Astrocyte of the spinal cord (primary cell): ENCODE measurements at regions not wholly inside any gene's neighbourhood (a gene's known extent, or its start where the extent isn't known, plus 50 kb on each side); places are given as distances from the start of the nearest gene placed in this dataset.

Experiments used
- DNase-seq: peaks from one replicate; pipeline ENCODE4 v3.0.0; 2011; ENCODE audit warnings: low read depth, low spot score
- H3K4me3 ChIP-seq: 2 replicates; pipeline ENCODE4 v1.5.1; 2011; ENCODE audit warnings: low read depth, mild to moderate bottlenecking, low read length, moderate library complexity
- in situ Hi-C: cut with HindIII; loops from 2 replicates; pipeline ENCODE4 v1.10.0; 2017; ENCODE audit warnings: low sequenced_read_pairs
- TF ChIP-seq, protein P1 (sequence below): IDR thresholded peaks from 2 replicates; pipeline ENCODE4 v1.5.1; 2012; ENCODE audit warnings: low read depth, mild to moderate bottlenecking, low read length, inconsistent platforms

GRCh38 chr10:83931669-83932068 lies 207.6 kb upstream of the GHITM start:
- no peak overlapping the region for H3K4me3 ChIP-seq
- in situ Hi-C loops, result no loop called here
- DNase-seq, result no peak
- TF ChIP-seq, protein P1, sequence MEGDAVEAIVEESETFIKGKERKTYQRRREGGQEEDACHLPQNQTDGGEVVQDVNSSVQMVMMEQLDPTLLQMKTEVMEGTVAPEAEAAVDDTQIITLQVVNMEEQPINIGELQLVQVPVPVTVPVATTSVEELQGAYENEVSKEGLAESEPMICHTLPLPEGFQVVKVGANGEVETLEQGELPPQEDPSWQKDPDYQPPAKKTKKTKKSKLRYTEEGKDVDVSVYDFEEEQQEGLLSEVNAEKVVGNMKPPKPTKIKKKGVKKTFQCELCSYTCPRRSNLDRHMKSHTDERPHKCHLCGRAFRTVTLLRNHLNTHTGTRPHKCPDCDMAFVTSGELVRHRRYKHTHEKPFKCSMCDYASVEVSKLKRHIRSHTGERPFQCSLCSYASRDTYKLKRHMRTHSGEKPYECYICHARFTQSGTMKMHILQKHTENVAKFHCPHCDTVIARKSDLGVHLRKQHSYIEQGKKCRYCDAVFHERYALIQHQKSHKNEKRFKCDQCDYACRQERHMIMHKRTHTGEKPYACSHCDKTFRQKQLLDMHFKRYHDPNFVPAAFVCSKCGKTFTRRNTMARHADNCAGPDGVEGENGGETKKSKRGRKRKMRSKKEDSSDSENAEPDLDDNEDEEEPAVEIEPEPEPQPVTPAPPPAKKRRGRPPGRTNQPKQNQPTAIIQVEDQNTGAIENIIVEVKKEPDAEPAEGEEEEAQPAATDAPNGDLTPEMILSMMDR, result no peak

DNA sequence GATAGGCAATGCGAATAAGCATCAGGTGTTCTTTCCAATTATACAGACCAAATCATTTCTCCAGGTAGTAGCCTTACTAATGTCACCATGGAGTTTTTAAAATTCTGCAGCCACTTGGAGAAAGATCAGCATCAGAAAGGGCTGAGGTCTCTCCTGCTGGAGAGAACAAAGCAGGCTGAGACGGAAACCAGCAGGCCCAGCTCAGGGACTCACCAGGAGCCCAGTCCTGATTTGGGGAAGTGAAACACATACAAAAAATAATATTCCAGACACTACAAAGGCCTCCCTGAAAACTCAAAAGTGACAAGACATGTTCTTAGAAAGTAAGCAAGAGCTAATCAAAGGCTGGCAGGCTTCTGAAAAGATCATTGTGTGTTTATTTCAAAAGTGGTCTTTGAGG lies 207.1 kb upstream of the GHITM start:
- DNase-seq, result no peak
- TF ChIP-seq, protein P1, result no peak
- in situ Hi-C loops, result no loop called here
- H3K4me3 ChIP-seq, result no peak overlapping the region

- TF ChIP-seq, protein P1, result no peak
- in situ Hi-C loops, result no loop called here
- H3K4me3 ChIP-seq, result no peak overlapping the region
- no peak for DNase-seq
These were observed 205.2 kb upstream of the GHITM start for GRCh38 chr10:83934062-83934461.

DNA sequence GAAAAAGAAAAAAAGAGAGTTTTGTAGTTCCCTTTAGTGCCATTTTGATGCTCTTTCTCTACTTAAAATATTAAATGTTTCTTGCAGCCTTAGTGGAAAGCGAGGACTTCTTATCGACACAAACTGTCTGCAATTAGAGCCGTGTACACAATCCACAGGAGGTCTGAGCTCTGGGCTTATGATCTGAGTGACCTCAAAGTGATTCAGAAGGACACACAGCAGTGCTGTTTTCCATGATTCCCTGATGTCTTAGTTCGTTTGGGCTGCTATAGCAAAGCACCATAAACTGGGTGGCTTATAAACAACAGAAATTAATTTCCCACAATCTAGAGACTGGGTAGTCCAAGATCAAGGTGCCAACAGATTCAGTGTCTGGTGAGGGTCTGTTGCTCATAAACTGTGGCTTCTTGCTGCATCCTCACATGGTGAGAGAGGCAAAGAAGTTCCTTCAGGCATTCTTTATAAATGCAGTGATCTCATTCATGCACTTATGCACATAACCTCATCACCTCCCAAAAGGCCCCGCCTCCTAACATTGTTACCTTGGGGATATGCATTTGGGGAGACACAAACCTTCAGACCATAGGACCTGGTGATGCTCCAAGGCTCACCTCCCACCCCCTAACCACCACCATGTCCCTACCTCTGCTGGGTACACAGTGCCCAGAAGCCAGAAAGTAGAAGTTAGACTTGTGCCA lies 204.5 kb upstream of the GHITM start:
- no peak overlapping the region for H3K4me3 ChIP-seq
- DNase-seq, result no peak
- TF ChIP-seq, protein P1, result no peak
- in situ Hi-C loops, result no loop called here

GRCh38 chr10:83935339-83935736 lies 204.0 kb upstream of the GHITM start:
- in situ Hi-C loops, result no loop called here
- TF ChIP-seq, protein P1, result no peak
- no peak for DNase-seq
- no peak overlapping the region for H3K4me3 ChIP-seq

DNA sequence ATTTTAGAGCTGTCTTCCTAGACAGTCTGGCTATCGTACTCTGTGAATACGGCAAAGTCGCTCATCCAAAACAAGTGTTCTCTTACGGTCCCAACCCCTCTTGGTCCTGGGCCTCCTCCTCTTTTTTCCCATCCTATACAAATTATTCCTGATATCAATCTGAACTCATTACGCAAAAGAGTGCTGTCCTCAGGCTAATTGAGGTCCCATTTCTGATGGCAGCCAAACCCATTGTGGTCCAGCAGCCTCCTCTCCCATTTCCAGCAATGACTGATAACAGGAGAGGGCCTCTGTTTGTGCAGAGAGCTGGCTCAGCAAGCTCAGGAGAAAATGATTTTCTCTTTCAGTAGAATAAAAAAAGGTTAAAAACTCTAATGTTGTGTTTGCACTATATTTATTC lies 203.4 kb upstream of the GHITM start:
- in situ Hi-C loops, result no loop called here
- no peak for DNase-seq
- TF ChIP-seq, protein P1, result no peak
- no peak overlapping the region for H3K4me3 ChIP-seq
